NCI-H446 treated with DMSO at 0.1 percent for 48 hours (cell line): ENCODE measurements at regions not wholly inside any gene's neighbourhood (a gene's known extent, or its start where the extent isn't known, plus 50 kb on each side); places are given as distances from the start of the nearest gene placed in this dataset.
"Not testable (repeated sequence)": the region's sequence is repeated elsewhere in the genome, so short reads cannot be mapped to it uniquely, and the experiment has no call there.

ENCODE experiments used
- DNase-seq: peaks from one replicate; lab custom pipeline; 2025; lab: John Stamatoyannopoulos, UW

DNA sequence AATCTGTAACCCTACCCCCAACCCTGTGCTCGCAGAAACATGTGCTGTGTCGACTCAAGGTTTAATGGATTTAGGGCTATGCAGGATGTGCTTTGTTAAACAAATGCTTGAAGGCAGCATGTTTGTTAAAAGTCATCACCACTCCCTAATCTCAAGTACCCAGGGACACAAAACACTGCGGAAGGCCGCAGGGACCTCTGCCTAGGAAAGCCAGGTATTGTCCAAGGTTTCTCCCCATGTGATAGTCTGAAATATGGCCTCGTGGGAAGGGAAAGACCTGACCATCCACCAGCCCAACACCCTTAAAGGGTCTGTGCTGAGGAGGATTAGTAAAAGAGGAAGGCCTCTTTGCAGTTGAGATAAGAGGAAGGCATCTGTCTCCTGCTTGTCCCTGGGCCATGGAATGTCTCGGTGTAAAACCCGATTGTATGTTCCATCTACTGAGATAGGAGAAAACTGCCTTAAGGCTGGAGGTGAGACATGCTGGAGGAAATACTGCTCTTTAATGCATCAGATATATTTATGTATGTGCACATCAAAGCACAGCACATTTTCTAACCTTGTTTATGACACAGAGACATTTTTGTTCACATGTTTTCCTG lies 94.4 kb downstream of the LSM3 start:
- DNase-seq: not testable (repeated sequence)

GRCh38 chr3:14273901-14274611 lies 95.4 kb downstream of the LSM3 start:
- no peak for DNase-seq

GRCh38 chr3:14274612-14274936 lies 96.0 kb downstream of the LSM3 start:
- no peak for DNase-seq

GRCh38 chr3:14274999-14275961 lies 96.7 kb downstream of the LSM3 start:
- no peak for DNase-seq

DNA sequence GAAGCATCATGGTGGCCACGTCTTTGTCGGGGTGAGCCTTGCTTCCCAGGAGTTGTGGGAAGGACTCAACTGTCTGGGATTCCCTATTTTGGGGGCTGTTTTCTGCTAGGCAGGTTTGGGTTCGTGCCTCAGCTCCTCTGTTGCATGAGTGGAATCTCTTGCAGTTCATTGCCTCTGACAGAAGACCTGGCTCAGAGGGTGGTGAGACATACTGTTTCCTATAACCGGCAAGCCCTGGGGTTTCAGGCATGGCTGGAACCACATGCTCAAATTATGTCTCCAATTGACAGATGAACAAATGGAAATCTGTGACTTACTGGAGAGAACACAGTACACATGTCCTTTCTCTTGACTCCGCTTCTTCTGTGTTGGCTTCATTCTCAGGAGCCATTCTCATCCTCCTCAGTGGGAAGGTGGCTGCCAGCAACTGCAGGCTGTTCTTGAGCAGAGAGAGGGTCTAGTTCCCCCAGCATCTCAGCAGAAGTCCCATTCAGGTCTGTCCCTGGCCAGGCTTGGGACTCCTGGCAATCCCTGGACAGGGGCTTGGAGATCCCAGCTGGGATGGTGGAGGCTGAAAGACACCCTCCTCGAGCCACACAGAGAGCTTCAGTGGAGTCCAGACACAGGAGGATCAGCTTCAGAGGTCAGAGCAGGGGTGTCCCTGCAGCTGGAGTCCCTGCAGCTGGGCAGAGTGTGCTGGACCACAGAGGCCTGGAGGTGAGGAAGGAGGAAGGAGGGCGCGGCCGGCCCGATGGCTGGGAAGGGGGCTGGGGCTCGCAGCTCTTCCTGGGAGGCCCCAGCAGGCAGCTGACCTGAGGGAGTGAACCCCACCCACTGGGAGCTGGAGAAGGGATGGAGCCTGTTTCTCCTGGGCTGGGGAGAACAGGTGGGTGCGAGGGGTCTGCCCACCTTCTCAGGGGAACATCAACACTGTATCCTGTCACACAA lies 97.6 kb downstream of the LSM3 start:
- DNase-seq: no peak

DNA sequence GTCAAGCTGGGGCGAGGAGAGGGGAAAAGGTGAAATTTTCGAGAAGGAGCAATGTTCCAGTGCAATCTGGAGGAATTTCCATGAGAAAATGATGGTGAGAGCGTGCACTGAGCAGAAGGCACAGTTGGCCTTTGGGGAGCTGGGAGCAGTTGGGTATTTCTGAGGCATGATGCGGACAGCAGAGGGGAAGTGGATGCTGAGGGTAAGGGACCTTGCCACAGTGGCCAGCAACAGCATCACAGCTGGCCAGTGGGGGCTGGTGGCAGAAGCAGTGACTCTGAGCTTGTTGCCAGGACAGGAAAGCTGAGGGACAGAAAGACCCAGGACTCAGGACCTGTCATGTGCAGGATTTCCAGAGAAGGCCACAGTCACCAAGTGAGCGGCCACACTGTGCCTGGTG lies 98.9 kb downstream of the LSM3 start:
- DNase-seq: no peak

DNA sequence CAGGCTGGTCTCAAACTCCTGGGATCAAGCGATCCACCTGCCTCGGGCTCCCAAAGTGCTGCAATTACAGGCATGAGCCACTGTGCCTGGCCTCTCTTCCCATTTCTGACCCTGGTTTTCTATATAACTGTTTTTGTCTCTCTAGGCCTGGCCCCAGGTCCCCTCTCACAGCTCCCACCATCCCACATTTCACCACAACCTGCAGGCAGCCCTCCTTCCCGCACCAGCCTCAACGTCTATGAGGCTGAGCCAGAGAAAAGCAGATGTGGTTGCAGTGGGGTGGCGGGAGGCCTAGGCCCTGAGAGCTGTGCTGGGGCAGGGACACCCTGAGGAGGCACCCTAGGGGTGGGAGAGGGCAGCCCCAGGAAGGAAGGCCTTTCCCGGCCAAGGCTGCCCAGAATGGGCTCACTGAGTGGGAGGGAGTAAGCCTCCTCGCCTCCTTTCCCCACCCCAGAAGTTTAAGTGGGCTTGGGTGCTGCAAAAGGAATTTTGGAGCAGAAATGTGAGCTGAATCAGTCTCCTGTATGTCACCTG lies 99.7 kb downstream of the LSM3 start:
- DNase-seq: no peak

DNA sequence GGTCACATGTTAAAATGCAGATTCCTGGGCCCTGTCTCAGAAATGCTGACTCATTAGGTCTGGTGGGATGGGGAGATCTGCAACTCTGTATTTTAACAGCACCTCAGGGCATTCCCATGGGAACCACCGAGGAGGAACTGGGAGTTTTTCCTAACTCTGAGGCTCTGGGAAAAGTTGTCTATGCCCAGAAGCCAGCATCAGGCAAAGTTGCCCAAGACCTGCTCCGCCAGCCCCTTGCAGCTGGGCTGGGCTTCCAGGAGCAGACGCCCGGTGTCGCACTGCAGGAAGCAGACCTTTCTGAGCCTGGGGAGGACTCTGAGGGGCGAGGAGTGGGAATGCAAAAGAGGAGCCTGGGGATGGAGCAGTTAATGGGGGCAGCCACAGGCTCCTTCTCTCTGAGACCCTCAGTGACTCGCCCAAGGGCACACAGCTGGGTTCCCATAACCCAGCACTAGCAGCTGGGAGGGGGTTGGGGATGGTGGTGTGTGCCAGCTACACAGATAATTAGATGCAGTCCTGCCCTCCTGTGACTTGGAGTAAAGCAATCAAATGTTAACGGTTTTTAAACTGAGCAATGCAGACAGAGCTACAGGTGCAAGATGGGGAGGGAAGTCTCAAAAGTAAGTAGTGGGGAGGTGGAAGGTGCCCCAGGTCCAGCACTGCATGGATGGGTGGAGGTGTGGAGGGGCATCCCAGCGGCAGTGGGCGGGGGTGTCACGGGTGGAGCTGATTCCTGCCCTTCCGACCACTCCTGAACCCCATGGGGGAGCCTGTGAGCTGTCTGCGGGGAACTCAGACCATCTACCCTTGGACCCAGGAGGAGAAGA lies 100.4 kb downstream of the LSM3 start:
- no peak for DNase-seq

DNA sequence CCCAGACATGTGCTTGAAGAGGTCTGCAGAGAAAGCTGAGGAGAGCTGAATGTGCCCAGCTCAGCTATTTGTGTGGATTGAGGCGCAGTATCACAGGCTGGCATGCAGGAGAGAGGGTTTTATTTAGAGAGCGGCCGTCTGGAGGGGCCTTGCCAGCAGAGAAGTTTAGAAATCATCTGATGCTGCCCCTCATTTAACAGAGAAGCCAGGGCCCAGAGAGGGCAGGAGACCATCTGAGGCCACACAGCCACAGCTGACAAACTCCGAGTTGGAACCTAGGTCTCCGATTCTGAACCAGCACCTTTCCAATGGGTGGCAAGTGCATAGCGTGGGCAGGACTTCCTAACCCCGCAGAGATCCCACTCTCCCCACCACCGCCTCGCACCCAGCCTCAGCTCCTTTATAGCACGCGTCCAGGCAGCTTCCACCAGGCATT lies 101.0 kb downstream of the LSM3 start:
- no peak for DNase-seq

DNA sequence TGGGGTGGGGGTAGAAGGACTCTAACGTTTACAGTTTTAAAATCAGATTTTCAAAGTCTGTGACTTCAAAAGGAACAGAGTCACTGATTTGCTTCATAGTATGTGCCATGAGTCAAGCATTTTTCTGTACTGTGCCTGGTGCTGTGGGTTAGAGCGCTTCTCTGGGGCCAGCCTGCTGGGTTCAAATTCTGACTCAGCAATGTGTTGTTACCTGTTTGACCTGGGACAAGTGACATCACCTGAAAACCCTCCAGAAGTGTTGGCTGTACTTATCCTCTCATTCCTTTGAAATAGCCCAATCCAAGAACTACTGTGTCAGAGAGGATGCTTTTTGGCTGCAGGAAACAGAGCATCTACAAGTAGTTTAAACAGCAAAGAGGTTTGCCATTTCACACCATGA lies 101.7 kb downstream of the LSM3 start:
- DNase-seq: no peak

DNA sequence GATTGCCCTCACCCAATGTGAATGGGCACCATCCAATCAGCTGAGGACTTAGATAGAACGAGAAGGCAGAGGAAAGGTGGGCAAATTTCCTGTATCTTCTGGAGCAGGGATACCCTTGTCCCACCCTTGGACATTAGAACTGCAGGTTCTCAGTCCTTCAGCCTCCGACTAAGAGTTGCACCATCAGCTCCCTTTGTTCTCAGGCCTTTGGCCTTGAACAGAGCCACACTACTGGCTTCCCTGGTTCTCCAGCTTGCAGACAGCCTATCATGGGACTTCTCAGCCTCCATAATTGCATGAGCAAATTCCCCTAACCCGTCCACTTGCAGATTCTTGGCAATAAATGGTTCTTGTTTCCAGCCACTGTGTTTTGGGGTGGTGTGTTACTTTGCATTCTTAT lies 102.4 kb downstream of the LSM3 start:
- no peak for DNase-seq

DNA sequence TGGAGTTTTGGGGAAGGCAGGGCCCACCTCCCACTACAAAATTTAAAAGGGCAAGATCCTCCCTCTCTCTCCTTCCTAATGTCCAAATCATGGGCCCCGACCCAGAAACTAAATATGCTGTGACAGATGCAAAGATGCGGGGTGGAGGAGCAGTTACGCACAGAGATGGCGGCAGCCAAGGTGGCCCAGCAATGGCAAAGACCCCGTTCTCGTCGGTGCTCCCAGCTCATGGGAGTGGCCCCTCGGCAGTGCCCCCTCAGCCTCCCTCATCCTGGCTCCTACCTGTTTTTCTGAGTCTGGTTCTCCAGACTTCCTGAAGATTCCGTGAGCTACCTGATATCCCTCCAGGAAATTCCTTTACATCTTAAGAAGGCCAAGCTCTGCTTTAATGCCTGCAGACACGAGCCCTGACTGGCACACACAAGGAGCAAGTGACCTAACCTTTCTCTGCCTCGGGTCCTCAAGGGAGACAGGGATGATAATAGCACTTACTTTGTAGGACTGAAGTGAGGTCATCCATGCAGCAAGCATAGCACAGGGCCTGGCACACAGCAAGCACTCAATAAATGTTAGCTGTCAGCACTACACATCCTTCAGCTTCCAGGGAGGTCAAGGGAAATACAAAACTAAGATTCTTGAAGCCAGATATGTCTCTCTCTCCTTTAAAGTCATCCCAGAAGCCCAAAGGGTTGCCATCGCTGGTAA lies 103.5 kb downstream of the LSM3 start:
- DNase-seq: no peak

DNA sequence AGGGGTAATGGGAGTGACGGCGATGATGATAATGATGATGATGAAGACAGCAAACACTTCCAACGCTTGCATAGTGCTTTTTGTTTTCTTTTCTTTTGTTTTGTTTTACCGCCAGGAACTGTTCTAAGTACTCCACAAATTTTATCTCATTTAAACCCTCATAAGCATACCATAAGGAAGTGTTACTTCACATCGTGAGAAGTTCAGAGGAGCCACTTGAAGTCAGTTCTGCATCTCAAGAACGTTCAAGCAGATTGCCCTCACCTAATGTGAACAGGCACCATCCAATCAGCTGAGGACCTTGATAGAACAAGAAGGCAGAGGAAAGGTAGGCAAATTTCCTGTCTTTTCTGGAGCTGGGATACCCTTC lies 104.1 kb downstream of the LSM3 start:
- no peak for DNase-seq

DNA sequence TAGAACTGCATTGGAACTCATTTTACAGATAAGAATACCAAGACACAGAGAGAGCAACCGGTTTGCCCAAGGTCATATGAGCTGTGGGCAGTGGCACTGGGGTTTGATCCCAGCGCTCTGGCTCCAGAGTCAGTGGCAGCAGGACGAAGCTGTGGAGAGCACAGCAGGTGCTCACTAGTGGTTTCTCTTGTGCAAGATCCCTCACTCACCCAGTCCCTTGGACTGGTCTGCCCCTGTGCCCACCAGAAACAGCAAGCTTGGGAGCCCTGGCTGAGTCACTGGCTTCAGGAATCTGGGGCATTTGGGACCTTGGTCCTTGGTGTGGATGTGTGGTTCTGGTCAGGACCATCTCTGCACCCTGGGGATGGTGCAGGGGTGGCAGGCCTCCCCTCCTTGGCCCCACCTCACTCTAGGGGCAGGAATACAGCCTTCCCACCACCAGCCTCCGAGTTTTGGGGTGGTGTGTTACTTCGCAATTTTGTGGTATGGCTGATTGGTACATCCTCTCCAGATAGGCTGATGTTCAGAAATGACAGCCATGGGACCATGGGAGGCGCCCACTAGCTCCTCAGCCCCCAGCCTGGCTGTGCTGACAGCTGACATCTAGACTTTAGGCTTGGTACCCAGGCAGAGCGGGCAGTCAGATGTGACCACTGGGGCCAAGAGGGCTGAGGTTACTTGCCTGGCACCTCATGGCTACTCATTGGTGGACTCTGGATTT lies 104.6 kb downstream of the LSM3 start:
- no peak for DNase-seq

GRCh38 chr3:14283813-14284438 lies 105.3 kb downstream of the LSM3 start:
- DNase-seq: no peak

DNA sequence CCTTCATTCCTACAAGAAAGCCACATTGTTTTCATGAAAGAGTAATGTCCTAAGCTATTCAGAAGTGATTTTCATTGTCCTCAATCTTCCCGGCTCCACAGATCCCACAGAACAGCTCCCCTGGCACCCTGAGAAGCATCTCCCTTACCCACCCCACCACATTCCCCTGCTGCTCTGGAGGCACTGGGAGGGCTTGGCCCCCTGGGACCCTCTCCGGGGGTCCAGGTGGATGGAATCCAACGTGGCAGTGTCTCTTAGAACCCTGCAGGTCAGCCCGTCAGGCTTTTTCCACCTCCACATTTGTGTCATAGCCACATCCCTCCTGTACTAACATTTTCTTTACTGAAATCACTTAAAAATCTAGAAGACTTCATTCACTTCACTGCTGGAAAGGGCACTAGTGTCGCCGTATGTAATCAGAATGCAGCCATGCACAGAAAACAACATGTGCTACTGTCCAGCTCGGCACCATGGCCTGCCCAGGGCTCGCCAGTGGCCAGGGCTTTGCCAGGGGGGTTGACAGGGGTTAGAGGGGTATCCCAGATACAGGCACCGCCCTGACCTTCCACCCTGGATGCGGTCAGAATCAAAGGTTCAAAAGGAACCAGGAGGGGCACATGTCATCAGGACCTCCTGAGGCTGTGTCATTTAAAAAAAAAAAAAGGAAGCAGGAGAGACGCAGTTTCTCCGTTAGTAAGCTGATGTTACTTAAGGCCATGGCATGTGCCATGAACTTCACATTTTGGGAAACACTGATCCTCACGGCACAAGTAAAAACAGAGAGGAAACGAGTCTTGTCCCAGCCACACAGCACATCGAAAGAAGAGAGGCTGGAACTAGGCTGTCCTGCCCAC lies 106.3 kb downstream of the LSM3 start:
- DNase-seq: no peak

GRCh38 chr3:14285548-14285925 lies 106.9 kb downstream of the LSM3 start:
- DNase-seq: peak; percentile 31

DNA sequence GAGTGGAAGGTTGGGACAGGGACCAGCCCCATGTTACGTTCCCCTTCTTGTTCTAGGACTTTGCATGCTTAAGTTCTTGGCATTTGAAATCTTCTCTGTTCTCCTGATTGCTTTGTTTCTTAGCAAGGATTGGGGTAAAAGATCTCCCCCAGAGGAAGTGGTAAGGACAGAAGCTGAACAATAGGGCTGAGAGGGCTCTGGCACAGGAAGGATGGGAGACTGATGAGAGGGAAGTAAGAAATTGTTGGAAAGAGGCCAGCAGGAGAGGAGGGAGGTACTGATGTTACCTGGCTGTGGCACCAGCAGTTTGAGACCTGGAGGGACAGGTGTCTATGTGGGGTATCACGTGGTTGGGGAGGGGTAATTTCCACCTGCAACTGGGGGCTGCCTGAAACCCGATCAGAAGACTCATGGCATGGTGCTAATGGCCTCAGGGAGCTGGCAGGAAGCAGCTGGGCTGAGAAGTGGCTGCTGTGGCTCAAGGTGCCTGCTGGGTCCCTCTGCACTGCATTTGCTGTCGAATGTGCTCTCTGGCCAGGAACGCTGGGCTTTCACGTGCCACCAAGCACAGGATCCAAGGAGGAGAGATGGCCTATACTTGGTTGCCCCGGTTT lies 108.4 kb downstream of the LSM3 start:
- no peak for DNase-seq
